HG03432 (cell line): ENCODE measurements at regions not wholly inside any gene's neighbourhood (a gene's known extent, or its start where the extent isn't known, plus 50 kb on each side); places are given as distances from the start of the nearest gene placed in this dataset.

Experiments used
- ATAC-seq: cut with Tn5 transposase; IDR thresholded peaks from one replicate; pipeline ENCODE4 v1.9.1; 2021; ENCODE audit warnings: mild to moderate bottlenecking, moderate library complexity; ENCODE audit not compliant: unreplicated experiment

DNA sequence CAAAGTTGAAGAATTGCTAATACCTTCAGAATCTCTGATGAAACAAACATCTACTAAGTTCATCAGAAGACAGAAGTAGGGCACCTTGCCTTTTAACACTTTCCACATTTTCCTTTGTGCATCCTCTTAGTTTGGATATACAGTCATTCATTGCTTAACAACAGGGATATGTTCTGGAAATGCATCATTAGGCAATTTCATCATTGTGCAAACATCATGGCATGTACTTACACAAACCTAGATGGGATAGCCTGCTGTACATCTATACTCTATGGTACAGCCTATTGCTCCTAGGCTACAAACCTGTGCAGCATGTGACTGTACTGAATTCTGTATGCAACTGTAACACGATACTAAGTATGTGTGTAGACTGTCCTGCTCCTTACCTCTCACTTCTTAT is 169.8 kb downstream of the SUCLA2 start:
- ATAC-seq, result no peak

- ATAC-seq, result no peak
Measured at GRCh38 chr13:47829690-47830089, 171.4 kb downstream of the SUCLA2 start.

GRCh38 chr13:47826471-47826870 is 174.6 kb downstream of the SUCLA2 start:
- ATAC-seq, result no peak

DNA sequence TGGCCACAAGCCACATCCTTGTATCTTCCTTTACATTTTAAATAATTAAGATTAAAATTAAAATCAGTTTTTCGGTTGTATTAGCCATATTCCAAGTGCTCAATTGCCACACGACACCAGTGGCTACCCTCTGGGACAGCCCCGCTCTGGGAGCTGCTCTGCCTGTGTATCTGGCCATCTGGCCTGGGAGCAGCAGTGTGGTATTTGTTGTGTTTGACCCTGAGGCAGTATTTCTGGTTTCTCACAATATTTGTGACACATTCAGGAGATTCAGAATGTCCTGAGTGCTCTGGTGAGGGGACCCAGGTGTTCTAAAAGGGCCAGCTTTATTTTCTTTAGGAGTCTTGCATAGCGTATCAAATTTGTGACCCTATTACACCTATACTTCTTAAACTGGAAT is 179.0 kb downstream of the SUCLA2 start:
- ATAC-seq, result no peak

- no peak for ATAC-seq
Measured at GRCh38 chr13:47816831-47817230, 184.2 kb downstream of the SUCLA2 start.

DNA sequence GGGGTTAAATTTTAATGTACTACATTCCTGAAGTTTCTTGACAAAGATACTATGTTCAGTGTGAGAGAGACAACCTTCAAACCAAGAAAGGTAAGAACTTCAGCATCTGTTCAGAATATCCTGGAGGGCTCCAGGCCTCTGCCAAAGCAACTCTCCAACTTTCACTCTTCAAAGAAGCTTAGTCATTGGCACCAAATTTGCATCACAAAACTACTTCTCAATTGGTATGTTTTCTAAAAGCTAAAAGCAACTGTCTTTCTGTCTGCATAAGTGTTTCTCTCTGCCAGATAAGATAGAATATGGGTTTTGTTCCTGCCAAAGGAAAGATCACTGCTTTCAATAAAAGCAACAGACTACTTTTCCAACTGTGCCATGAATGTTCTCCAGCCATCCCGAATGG is 187.4 kb downstream of the SUCLA2 start:
- no peak for ATAC-seq

- ATAC-seq, result no peak
Measured at GRCh38 chr13:47809411-47809810, 191.7 kb downstream of the SUCLA2 start.

- no peak for ATAC-seq
Measured at GRCh38 chr13:47803131-47803530, 197.9 kb downstream of the SUCLA2 start.

- ATAC-seq, result no peak
Measured at GRCh38 chr13:47801555-47801954, 199.5 kb downstream of the SUCLA2 start.

DNA sequence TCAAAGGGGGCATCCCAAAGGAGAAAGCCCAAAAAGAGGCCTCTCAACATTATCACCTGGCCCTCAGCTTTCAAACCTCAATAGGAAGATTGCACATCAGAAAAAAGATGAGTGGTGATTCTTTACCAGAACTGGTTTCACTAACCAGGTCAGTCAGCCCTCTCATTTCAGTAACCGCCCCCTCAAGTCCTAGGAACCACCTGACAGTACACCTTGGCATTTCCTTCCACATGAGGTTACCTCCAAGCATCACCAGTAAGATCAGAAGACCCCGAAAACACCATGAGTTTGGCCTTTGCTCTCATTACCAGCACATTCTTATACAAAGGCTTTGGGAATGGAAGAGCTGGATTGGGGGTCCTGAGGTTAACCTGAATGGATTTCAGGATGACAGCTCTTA is 200.5 kb downstream of the SUCLA2 start:
- no peak for ATAC-seq

GRCh38 chr13:47798906-47799305 is 202.2 kb downstream of the SUCLA2 start:
- no peak for ATAC-seq

- no peak for ATAC-seq
Measured at GRCh38 chr13:47798194-47798593, 202.9 kb downstream of the SUCLA2 start.

- no peak for ATAC-seq
Measured at GRCh38 chr13:47796816-47797215, 204.3 kb downstream of the SUCLA2 start.

DNA sequence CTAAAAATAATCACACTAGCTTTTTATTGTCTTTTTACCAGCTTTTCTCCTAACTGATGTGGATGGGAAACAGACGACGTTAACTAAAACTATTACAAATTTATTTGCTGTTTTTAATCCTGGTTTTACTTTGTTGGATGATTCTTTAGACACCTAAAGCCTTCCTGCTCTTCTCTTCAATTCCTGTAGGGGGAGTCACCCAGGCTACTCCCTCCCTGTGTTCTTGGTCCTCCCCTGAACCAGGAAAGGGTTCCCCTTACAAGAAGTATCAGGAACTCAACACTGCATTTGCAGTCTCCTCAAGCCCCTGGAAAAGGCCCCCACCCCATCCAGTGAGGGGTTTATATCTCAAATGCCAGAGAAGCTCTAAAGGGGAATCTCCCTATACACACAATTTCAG is 206.1 kb downstream of the SUCLA2 start:
- ATAC-seq, result no peak

DNA sequence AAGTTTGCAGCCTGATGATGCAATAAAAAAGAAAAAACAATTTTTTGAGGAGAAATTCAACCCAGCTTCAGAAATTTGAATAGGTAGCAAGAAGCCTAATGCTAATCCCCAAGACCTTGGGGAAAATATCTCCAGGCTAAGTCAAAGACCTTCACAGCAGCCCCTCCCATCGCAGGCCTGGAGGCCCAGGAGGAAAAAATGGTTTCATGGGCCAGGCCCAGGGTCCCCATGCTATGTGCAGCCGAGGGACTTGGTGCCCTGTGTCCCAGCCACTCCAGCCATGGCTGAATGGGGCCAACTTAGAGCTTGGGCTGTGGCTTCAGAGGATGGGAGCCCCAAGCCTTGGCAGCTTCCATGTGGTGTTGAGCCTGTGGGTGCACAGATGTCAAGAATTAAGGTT is 210.3 kb downstream of the SUCLA2 start:
- ATAC-seq, result no peak

DNA sequence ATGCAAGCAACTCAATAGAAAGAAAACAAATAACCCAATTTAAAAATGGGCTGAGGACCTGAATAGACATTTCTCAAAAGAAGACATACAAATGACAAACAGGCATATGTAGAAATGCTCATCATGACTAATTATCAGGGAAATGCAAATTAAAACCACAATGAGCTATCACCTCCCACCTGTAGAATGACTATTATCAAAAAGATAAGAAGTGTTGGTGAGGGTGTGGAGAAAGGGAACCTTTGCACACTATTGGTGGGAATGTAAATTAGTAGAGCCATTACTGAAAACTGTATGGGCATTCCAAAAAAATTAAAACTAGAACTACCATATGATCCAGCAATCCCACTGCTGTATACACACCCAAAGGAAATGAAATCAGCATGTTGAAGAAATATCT is 212.2 kb downstream of the SUCLA2 start:
- no peak for ATAC-seq

DNA sequence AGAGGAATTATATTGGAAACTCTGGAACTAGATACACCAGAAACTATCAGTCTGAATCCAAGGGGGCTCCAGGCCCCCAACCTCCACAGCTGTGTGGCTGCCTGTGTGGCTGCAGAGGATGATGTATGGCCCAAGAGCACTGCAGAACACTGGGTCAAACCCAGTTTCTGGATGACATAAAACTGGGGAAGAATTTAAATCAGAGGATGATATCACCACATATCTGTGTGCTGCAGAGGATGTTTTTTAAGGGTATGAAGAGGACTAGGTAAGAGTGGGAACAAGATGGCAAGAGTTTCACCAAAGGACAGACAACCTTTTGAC is 226.4 kb downstream of the SUCLA2 start:
- no peak for ATAC-seq

GRCh38 chr13:47764817-47765216 is 236.3 kb downstream of the SUCLA2 start:
- no peak for ATAC-seq

- no peak for ATAC-seq
Measured at GRCh38 chr13:47757466-47758080, 243.5 kb downstream of the SUCLA2 start.

GRCh38 chr13:47747901-47748300 is 253.2 kb downstream of the SUCLA2 start:
- no peak for ATAC-seq

DNA sequence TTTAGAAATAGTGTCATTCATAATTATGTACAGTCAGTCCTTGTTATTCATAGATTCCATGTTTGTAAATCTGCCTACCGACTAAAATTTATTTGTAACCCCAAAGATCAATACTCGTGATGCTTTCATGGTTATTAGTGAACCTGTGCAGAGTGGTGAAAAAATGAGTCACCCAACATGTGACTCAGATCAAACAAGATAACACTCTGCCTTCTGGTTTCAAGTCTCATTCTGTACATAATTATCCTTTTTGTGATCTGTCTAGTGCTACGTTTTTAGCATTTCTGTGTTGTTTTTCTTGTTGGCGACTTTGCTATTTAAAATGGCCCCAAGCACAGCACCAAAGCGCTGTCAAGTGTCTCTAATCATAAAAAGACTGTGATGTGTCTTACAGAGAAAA is 274.7 kb downstream of the SUCLA2 start:
- ATAC-seq, result no peak

GRCh38 chr13:47723898-47724297 is 277.2 kb downstream of the SUCLA2 start:
- ATAC-seq, result no peak

DNA sequence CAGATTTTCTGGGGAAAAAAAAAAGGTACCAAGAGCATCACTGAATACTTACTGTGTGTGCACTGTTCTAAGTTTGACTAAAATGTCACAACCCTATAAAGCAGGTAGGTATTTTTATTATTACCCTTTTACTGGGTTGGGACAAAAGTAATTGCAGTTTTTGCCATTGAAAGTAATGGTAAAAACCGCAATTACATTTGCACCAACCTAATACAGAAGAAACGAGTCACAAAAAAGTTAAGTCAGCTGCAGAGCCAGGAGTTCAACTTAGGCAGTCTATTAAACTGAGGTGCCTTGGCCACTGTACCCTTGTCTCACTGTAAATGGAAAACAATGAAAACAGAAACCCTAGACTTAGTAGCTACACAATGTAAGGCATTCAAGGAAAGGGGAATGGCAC is 281.9 kb downstream of the SUCLA2 start:
- ATAC-seq, result no peak

DNA sequence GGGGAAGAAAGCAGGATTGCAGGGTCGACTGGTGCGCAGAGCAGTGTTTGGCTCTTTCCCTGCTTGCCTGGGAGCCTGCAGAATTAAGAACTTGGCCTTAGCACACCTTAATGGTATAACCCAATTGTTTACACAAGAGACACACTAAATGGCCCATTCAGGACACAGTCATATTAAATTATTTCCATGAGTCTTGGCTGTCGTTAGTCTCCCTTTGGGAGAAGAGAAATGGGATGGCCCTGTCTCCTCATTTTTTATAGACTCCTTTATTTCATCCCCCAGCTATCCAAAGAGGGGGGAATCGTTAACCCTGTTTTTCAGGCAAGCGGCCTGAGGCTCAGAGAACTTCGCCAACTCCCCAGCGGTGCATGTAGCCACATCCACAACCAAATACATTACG is 282.5 kb downstream of the SUCLA2 start:
- ATAC-seq, result no peak
